Keratinocyte (primary cell): ENCODE measurements at regions not wholly inside any gene's neighbourhood (a gene's known extent, or its start where the extent isn't known, plus 50 kb on each side); places are given as distances from the start of the nearest gene placed in this dataset.

Source experiments
- DNase-seq: peaks from one replicate; pipeline ENCODE4 v3.0.0-alpha.2; 2011; ENCODE audit warnings: low read depth, missing footprints, low spot score
- FAIRE-seq: peaks from 2 replicates; lab custom pipeline; 2011; peaks lifted over from hg19 to GRCh38; lab: Jason Lieb, UNC
- H2AFZ ChIP-seq: 2 replicates; pipeline ENCODE4 v1.6.0; 2012; ENCODE audit warnings: low read length, control low read depth, inconsistent platforms; ENCODE audit not compliant: control insufficient read depth
- H3K27ac ChIP-seq: 2 replicates; pipeline ENCODE4 v1.5.1; 2011; ENCODE audit warnings: low read length; ENCODE audit not compliant: control insufficient read depth, insufficient read depth
- H3K27me3 ChIP-seq: 3 replicates; pipeline ENCODE4 v1.6.0; 2011; ENCODE audit warnings: low read length; ENCODE audit not compliant: control insufficient read depth, insufficient read depth; ENCODE audit errors: extremely low read depth
- H3K36me3 ChIP-seq, 2 experiments: 2 replicates in 1 of 2; 3 replicates in 1 of 2; pipeline ENCODE4 v1.5.1; 2011; ENCODE audit warnings: low read length in 2 of 2, mild to moderate bottlenecking in 1 of 2; ENCODE audit not compliant: control insufficient read depth in 2 of 2, insufficient read depth in 2 of 2; ENCODE audit errors: extremely low read depth in 1 of 2
- H3K4me1 ChIP-seq: 3 replicates; pipeline ENCODE4 v1.5.1; 2011; ENCODE audit warnings: low read length; ENCODE audit not compliant: control insufficient read depth, insufficient read depth; ENCODE audit errors: extremely low read depth
- H3K4me2 ChIP-seq: 3 replicates; pipeline ENCODE4 v1.6.0; 2011; ENCODE audit warnings: low read depth, low read length; ENCODE audit not compliant: control insufficient read depth, insufficient read depth; ENCODE audit errors: extremely low read depth
- H3K4me3 ChIP-seq, 3 experiments: fragments of 200-600 bp in 1 of 3; sonication (generic) in 1 of 3; 2 replicates in 2 of 3; 3 replicates in 1 of 3; pipeline ENCODE4 v1.5.1; 2011 to 2016; ENCODE audit warnings: low read length in 3 of 3, mild to moderate bottlenecking in 3 of 3, control low read depth in 2 of 3, inconsistent platforms in 1 of 3, low read depth in 1 of 3, mixed read lengths in 1 of 3, mixed run types in 1 of 3, moderate library complexity in 1 of 3; ENCODE audit not compliant: control insufficient read depth in 2 of 3, insufficient read depth in 2 of 3; ENCODE audit errors: extremely low read depth in 1 of 3
- H3K79me2 ChIP-seq: 2 replicates; pipeline ENCODE4 v1.6.0; 2012; ENCODE audit warnings: low read length; ENCODE audit not compliant: control insufficient read depth, insufficient read depth
- H3K9ac ChIP-seq: 3 replicates; pipeline ENCODE4 v1.6.0; 2011; ENCODE audit warnings: low read length; ENCODE audit not compliant: control insufficient read depth, insufficient read depth; ENCODE audit errors: extremely low read depth
- H3K9me1 ChIP-seq: 3 replicates; pipeline ENCODE4 v1.6.0; 2011; ENCODE audit warnings: low read length; ENCODE audit not compliant: control insufficient read depth, insufficient read depth; ENCODE audit errors: extremely low read depth
- H3K9me3 ChIP-seq: 2 replicates; pipeline ENCODE4 v1.5.1; 2012; ENCODE audit warnings: low read depth, low read length; ENCODE audit not compliant: control insufficient read depth
- H4K20me1 ChIP-seq: 3 replicates; pipeline ENCODE4 v1.6.0; 2011; ENCODE audit warnings: low read length; ENCODE audit not compliant: control insufficient read depth, insufficient read depth; ENCODE audit errors: extremely low read depth
- EZH2 ChIP-seq: IDR thresholded peaks from one replicate; pipeline ENCODE4 v1.6.1; 2012; ENCODE audit warnings: inconsistent platforms, mild to moderate bottlenecking, low read length, moderate library complexity
- dilution Hi-C: fragments of 300-500 bp; cut with MboI; formaldehyde crosslinking; loops from one replicate; pipeline ENCODE4 v1.7.0; 2020; ENCODE audit warnings: low sequenced_read_pairs; ENCODE audit not compliant: extremely low pct_ligation_motif_present
- TF ChIP-seq, protein P1 (sequence below), 3 experiments: IDR thresholded peaks in 1 of 3; conservative IDR thresholded peaks in 1 of 3; optimal IDR thresholded peaks in 1 of 3; 2 replicates in 2 of 3; 3 replicates in 1 of 3; pipeline versions ENCODE3 to v1.5.1; 2011; ENCODE audit warnings: low read length in 3 of 3, mild to moderate bottlenecking in 3 of 3, moderate library complexity in 2 of 3, control low read depth in 1 of 3, inconsistent platforms in 1 of 3; ENCODE audit not compliant: insufficient read depth in 2 of 3; ENCODE audit errors: extremely low read depth in 1 of 3

DNA sequence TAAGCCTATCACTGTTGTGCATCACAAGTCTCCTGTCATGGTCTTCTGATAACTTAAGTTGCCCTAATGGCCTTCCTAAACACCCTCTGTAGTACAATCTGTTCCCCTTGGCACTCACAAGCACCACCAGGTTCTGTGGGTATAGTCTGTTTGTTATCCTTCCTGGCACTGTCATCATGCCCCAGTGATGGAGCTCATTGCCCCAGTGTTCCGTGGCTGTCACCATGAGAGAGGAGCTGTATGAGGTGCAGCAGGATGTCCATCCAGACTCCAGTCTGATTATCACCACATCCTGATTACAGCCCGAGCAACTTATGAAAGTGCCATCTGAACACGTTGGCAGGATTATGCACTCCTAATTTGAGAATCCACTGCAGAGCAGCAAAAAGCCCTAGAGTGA, 380.1 kb downstream of the FRK start:
- Histone ChIP-seq H3K36me3 (no peaks in the 10 kb centered on the region), H3K27me3 (no peaks in the 10 kb centered on the region), H3K9ac (no peak overlapping the region), H3K9me1 (no peaks in the 10 kb centered on the region), H3K79me2 (no peaks in the 10 kb centered on the region), H3K9me3 (no peaks in the 10 kb centered on the region), H2AFZ (no peak overlapping the region), H3K4me2 (no peak overlapping the region), H3K27ac (no peak overlapping the region), H3K4me1 (no peaks in the 10 kb centered on the region), H4K20me1 (no peaks in the 10 kb centered on the region), H3K4me3 (no peak overlapping the region)
- TF ChIP-seq, protein P1, sequence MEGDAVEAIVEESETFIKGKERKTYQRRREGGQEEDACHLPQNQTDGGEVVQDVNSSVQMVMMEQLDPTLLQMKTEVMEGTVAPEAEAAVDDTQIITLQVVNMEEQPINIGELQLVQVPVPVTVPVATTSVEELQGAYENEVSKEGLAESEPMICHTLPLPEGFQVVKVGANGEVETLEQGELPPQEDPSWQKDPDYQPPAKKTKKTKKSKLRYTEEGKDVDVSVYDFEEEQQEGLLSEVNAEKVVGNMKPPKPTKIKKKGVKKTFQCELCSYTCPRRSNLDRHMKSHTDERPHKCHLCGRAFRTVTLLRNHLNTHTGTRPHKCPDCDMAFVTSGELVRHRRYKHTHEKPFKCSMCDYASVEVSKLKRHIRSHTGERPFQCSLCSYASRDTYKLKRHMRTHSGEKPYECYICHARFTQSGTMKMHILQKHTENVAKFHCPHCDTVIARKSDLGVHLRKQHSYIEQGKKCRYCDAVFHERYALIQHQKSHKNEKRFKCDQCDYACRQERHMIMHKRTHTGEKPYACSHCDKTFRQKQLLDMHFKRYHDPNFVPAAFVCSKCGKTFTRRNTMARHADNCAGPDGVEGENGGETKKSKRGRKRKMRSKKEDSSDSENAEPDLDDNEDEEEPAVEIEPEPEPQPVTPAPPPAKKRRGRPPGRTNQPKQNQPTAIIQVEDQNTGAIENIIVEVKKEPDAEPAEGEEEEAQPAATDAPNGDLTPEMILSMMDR (optimal IDR thresholded peaks at IDR 0.05 in 1 of 3, IDR thresholded peaks at IDR 0.05 in 1 of 3, conservative IDR thresholded peaks at IDR 0.05 in 1 of 3; ENCODE audit: extremely low read depth in 1 of 3, insufficient read depth in 2 of 3, low read length in 3 of 3): no peak
- no peak for TF ChIP-seq EZH2
- dilution Hi-C loops: no loop called here
- FAIRE-seq (no peak), DNase-seq (no peak)

DNA sequence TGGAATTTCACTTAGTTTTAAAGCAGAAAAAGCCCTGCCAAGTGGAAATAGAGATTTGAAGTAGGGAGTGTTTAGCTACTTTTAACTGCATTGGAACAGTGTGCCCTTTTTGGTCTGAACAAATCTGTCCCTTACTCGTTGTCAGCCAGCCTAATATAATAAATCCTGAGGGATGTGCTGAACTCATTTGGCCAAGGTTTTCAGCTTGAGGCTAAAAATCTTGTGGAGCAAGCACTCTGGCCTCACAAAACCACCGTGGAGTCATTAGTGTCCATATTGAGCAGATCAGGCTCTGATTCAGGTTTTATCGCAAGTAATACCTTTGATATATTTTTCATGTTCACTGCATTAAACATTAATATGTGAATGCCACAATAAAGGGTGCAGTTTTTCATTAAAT, 383.5 kb downstream of the FRK start:
- no peak overlapping the region for H3K9ac ChIP-seq
- dilution Hi-C loops: no loop called here

More for the DNA sequence above, 383.5 kb downstream of the FRK start:
- H4K20me1 ChIP-seq: no peaks in the 10 kb centered on the region
- H2AFZ ChIP-seq: no peak overlapping the region
- no peaks in the 10 kb centered on the region for H3K4me1 ChIP-seq
- H3K27ac ChIP-seq: no peak overlapping the region
- DNase-seq: no peak
- H3K36me3 ChIP-seq: no peaks in the 10 kb centered on the region
- TF ChIP-seq, protein P1 (optimal IDR thresholded peaks at IDR 0.05 in 1 of 3, IDR thresholded peaks at IDR 0.05 in 1 of 3, conservative IDR thresholded peaks at IDR 0.05 in 1 of 3; ENCODE audit: extremely low read depth in 1 of 3, insufficient read depth in 2 of 3, low read length in 3 of 3): no peak
- no peak for TF ChIP-seq EZH2
- no peaks in the 10 kb centered on the region for H3K9me3 ChIP-seq
- no peak overlapping the region for H3K4me2 ChIP-seq
- no peak overlapping the region for H3K4me3 ChIP-seq
- no peaks in the 10 kb centered on the region for H3K9me1 ChIP-seq
- H3K79me2 ChIP-seq: no peaks in the 10 kb centered on the region
- FAIRE-seq: no peak
- H3K27me3 ChIP-seq: no peaks in the 10 kb centered on the region
